Keratinocyte (primary cell): ENCODE measurements at regions not wholly inside any gene's neighbourhood (a gene's known extent, or its start where the extent isn't known, plus 50 kb on each side); places are given as distances from the start of the nearest gene placed in this dataset.

Experiments used
- DNase-seq: peaks from one replicate; pipeline ENCODE4 v3.0.0-alpha.2; 2011; ENCODE audit warnings: low read depth, missing footprints, low spot score
- FAIRE-seq: peaks from 2 replicates; lab custom pipeline; 2011; peaks lifted over from hg19 to GRCh38; lab: Jason Lieb, UNC
- H2AFZ ChIP-seq: 2 replicates; pipeline ENCODE4 v1.6.0; 2012; ENCODE audit warnings: low read length, control low read depth, inconsistent platforms; ENCODE audit not compliant: control insufficient read depth
- H3K27ac ChIP-seq: 2 replicates; pipeline ENCODE4 v1.5.1; 2011; ENCODE audit warnings: low read length; ENCODE audit not compliant: control insufficient read depth, insufficient read depth
- H3K27me3 ChIP-seq: 3 replicates; pipeline ENCODE4 v1.6.0; 2011; ENCODE audit warnings: low read length; ENCODE audit not compliant: control insufficient read depth, insufficient read depth; ENCODE audit errors: extremely low read depth
- H3K36me3 ChIP-seq, 2 experiments: 2 replicates in 1 of 2; 3 replicates in 1 of 2; pipeline ENCODE4 v1.5.1; 2011; ENCODE audit warnings: low read length in 2 of 2, mild to moderate bottlenecking in 1 of 2; ENCODE audit not compliant: control insufficient read depth in 2 of 2, insufficient read depth in 2 of 2; ENCODE audit errors: extremely low read depth in 1 of 2
- H3K4me1 ChIP-seq: 3 replicates; pipeline ENCODE4 v1.5.1; 2011; ENCODE audit warnings: low read length; ENCODE audit not compliant: control insufficient read depth, insufficient read depth; ENCODE audit errors: extremely low read depth
- H3K4me2 ChIP-seq: 3 replicates; pipeline ENCODE4 v1.6.0; 2011; ENCODE audit warnings: low read depth, low read length; ENCODE audit not compliant: control insufficient read depth, insufficient read depth; ENCODE audit errors: extremely low read depth
- H3K4me3 ChIP-seq, 3 experiments: fragments of 200-600 bp in 1 of 3; sonication (generic) in 1 of 3; 2 replicates in 2 of 3; 3 replicates in 1 of 3; pipeline ENCODE4 v1.5.1; 2011 to 2016; ENCODE audit warnings: low read length in 3 of 3, mild to moderate bottlenecking in 3 of 3, control low read depth in 2 of 3, inconsistent platforms in 1 of 3, low read depth in 1 of 3, mixed read lengths in 1 of 3, mixed run types in 1 of 3, moderate library complexity in 1 of 3; ENCODE audit not compliant: control insufficient read depth in 2 of 3, insufficient read depth in 2 of 3; ENCODE audit errors: extremely low read depth in 1 of 3
- H3K79me2 ChIP-seq: 2 replicates; pipeline ENCODE4 v1.6.0; 2012; ENCODE audit warnings: low read length; ENCODE audit not compliant: control insufficient read depth, insufficient read depth
- H3K9ac ChIP-seq: 3 replicates; pipeline ENCODE4 v1.6.0; 2011; ENCODE audit warnings: low read length; ENCODE audit not compliant: control insufficient read depth, insufficient read depth; ENCODE audit errors: extremely low read depth
- H3K9me1 ChIP-seq: 3 replicates; pipeline ENCODE4 v1.6.0; 2011; ENCODE audit warnings: low read length; ENCODE audit not compliant: control insufficient read depth, insufficient read depth; ENCODE audit errors: extremely low read depth
- H3K9me3 ChIP-seq: 2 replicates; pipeline ENCODE4 v1.5.1; 2012; ENCODE audit warnings: low read depth, low read length; ENCODE audit not compliant: control insufficient read depth
- H4K20me1 ChIP-seq: 3 replicates; pipeline ENCODE4 v1.6.0; 2011; ENCODE audit warnings: low read length; ENCODE audit not compliant: control insufficient read depth, insufficient read depth; ENCODE audit errors: extremely low read depth
- CTCF ChIP-seq, 3 experiments: IDR thresholded peaks in 1 of 3; conservative IDR thresholded peaks in 1 of 3; optimal IDR thresholded peaks in 1 of 3; 2 replicates in 2 of 3; 3 replicates in 1 of 3; pipeline versions ENCODE3 to v1.5.1; 2011; ENCODE audit warnings: low read length in 3 of 3, mild to moderate bottlenecking in 3 of 3, moderate library complexity in 2 of 3, control low read depth in 1 of 3, inconsistent platforms in 1 of 3; ENCODE audit not compliant: insufficient read depth in 2 of 3; ENCODE audit errors: extremely low read depth in 1 of 3
- EZH2 ChIP-seq: IDR thresholded peaks from one replicate; pipeline ENCODE4 v1.6.1; 2012; ENCODE audit warnings: inconsistent platforms, mild to moderate bottlenecking, low read length, moderate library complexity
- dilution Hi-C: fragments of 300-500 bp; cut with MboI; formaldehyde crosslinking; loops from one replicate; pipeline ENCODE4 v1.7.0; 2020; ENCODE audit warnings: low sequenced_read_pairs; ENCODE audit not compliant: extremely low pct_ligation_motif_present

- Histone ChIP-seq H3K9ac (no peak overlapping the region), H2AFZ (no peak overlapping the region), H3K27me3 (no peaks in the 10 kb centered on the region), H3K9me3 (no peaks in the 10 kb centered on the region), H4K20me1 (no peaks in the 10 kb centered on the region), H3K4me1 (no peaks in the 10 kb centered on the region), H3K27ac (no peak overlapping the region), H3K79me2 (no peaks in the 10 kb centered on the region), H3K4me2 (no peak overlapping the region), H3K9me1 (no peaks in the 10 kb centered on the region), H3K36me3 (no peaks in the 10 kb centered on the region), H3K4me3 (no peak overlapping the region)
- FAIRE-seq (no peak), DNase-seq (no peak)
- TF ChIP-seq CTCF (optimal IDR thresholded peaks at IDR 0.05 in 1 of 3, IDR thresholded peaks at IDR 0.05 in 1 of 3, conservative IDR thresholded peaks at IDR 0.05 in 1 of 3; ENCODE audit: extremely low read depth in 1 of 3, insufficient read depth in 2 of 3, low read length in 3 of 3) (no peak), EZH2 (no peak)
- dilution Hi-C loops, result no loop called here
Measured at GRCh38 chr2:192448881-192449280, 254.1 kb upstream of the TMEFF2 start.

- dilution Hi-C loops, result no loop called here
- Histone ChIP-seq H3K4me3 (no peak overlapping the region), H4K20me1 (no peaks in the 10 kb centered on the region), H2AFZ (no peak overlapping the region), H3K27ac (no peak overlapping the region), H3K36me3 (no peaks in the 10 kb centered on the region), H3K79me2 (no peaks in the 10 kb centered on the region), H3K27me3 (no peaks in the 10 kb centered on the region), H3K9me3 (no peaks in the 10 kb centered on the region), H3K4me2 (no peak overlapping the region), H3K4me1 (no peaks in the 10 kb centered on the region), H3K9me1 (no peaks in the 10 kb centered on the region), H3K9ac (no peak overlapping the region)
- DNase-seq (no peak), FAIRE-seq (no peak)
- no peak for TF ChIP-seq CTCF (optimal IDR thresholded peaks at IDR 0.05 in 1 of 3, IDR thresholded peaks at IDR 0.05 in 1 of 3, conservative IDR thresholded peaks at IDR 0.05 in 1 of 3; ENCODE audit: extremely low read depth in 1 of 3, insufficient read depth in 2 of 3, low read length in 3 of 3)
- no peak for TF ChIP-seq EZH2
Measured at GRCh38 chr2:192444286-192444838, 249.6 kb upstream of the TMEFF2 start.
